Neural progenitor cell (in vitro differentiated cells): ENCODE measurements at regions not wholly inside any gene's neighbourhood (a gene's known extent, or its start where the extent isn't known, plus 50 kb on each side); places are given as distances from the start of the nearest gene placed in this dataset.

Experiments used
- DNase-seq: peaks from one replicate; pipeline ENCODE4 v3.0.0-alpha.2; 2016; ENCODE audit warnings: low spot score
- H2AFZ ChIP-seq: fragments of 200-600 bp; sonication (generic); replicated peaks from 2 replicates; pipeline ENCODE4 v1.6.1; 2016; ENCODE audit warnings: antibody characterized with exemption
- H3F3A ChIP-seq: fragments of 200-600 bp; sonication (generic); 2 replicates; pipeline ENCODE4 v1.6.1; 2016; ENCODE audit warnings: antibody characterized with exemption, low read depth
- H3K27ac ChIP-seq: fragments of 200-600 bp; sonication (generic); 2 replicates; pipeline ENCODE4 v1.5.1; 2016; ENCODE audit warnings: mild to moderate bottlenecking
- H3K27me3 ChIP-seq: fragments of 200-600 bp; sonication (generic); 2 replicates; pipeline ENCODE4 v1.6.1; 2016; ENCODE audit warnings: mild to moderate bottlenecking, moderate library complexity
- H3K36me3 ChIP-seq: fragments of 200-600 bp; sonication (generic); 2 replicates; pipeline ENCODE4 v1.5.1; 2016
- H3K4me1 ChIP-seq: fragments of 200-600 bp; sonication (generic); 2 replicates; pipeline ENCODE4 v1.6.1; 2016; ENCODE audit warnings: mixed run types
- H3K4me2 ChIP-seq: fragments of 200-600 bp; sonication (generic); 2 replicates; pipeline ENCODE4 v1.6.1; 2016
- H3K4me3 ChIP-seq: fragments of 200-600 bp; sonication (generic); 2 replicates; pipeline ENCODE4 v1.5.1; 2016
- H3K79me2 ChIP-seq: fragments of 200-600 bp; sonication (generic); 2 replicates; pipeline ENCODE4 v1.6.1; 2016; ENCODE audit warnings: low read depth
- H3K9ac ChIP-seq: fragments of 200-600 bp; sonication (generic); 2 replicates; pipeline ENCODE4 v1.6.1; 2016
- H3K9me3 ChIP-seq: fragments of 200-600 bp; sonication (generic); 2 replicates; pipeline ENCODE4 v1.5.1; 2016; ENCODE audit warnings: low read depth
- H4K20me1 ChIP-seq: fragments of 200-600 bp; sonication (generic); 2 replicates; pipeline ENCODE4 v1.6.1; 2016; ENCODE audit warnings: low read depth
- H3K27ac Mint-ChIP-seq: 3 replicates; pipeline ENCODE4 v1.8.0; 2021; ENCODE audit warnings: mixed read lengths
- H3K27me3 Mint-ChIP-seq: 2 replicates; pipeline ENCODE4 v1.8.0; 2022; ENCODE audit warnings: low read depth, mild to moderate bottlenecking, inconsistent platforms, moderate library complexity, mixed read lengths; ENCODE audit not compliant: insufficient read depth
- H3K36me3 Mint-ChIP-seq: 3 replicates; pipeline ENCODE4 v1.8.0; 2021; ENCODE audit warnings: mixed read lengths
- H3K4me1 Mint-ChIP-seq: 3 replicates; pipeline ENCODE4 v1.8.0; 2021; ENCODE audit warnings: mixed read lengths
- H3K4me3 Mint-ChIP-seq: 3 replicates; pipeline ENCODE4 v1.8.0; 2021; ENCODE audit warnings: mild to moderate bottlenecking, moderate library complexity, mixed read lengths
- H3K9me3 Mint-ChIP-seq: 3 replicates; pipeline ENCODE4 v1.8.0; 2020; ENCODE audit warnings: mixed read lengths
- EZH2 ChIP-seq: fragments of 200-600 bp; sonication (generic); IDR thresholded peaks from 2 replicates; pipeline ENCODE4 v1.6.1; 2017; ENCODE audit warnings: antibody characterized with exemption, mild to moderate bottlenecking, moderate library complexity
- EZH2phosphoT487 ChIP-seq: fragments of 200-600 bp; sonication (generic); IDR thresholded peaks from 2 replicates; pipeline ENCODE4 v1.6.1; 2017; ENCODE audit warnings: antibody characterized with exemption
- TF ChIP-seq, protein P1 (sequence below): fragments of 200-600 bp; sonication (generic); IDR thresholded peaks from 2 replicates; pipeline ENCODE4 v1.5.1; 2017; ENCODE audit warnings: antibody characterized with exemption, mild to moderate bottlenecking

DNA sequence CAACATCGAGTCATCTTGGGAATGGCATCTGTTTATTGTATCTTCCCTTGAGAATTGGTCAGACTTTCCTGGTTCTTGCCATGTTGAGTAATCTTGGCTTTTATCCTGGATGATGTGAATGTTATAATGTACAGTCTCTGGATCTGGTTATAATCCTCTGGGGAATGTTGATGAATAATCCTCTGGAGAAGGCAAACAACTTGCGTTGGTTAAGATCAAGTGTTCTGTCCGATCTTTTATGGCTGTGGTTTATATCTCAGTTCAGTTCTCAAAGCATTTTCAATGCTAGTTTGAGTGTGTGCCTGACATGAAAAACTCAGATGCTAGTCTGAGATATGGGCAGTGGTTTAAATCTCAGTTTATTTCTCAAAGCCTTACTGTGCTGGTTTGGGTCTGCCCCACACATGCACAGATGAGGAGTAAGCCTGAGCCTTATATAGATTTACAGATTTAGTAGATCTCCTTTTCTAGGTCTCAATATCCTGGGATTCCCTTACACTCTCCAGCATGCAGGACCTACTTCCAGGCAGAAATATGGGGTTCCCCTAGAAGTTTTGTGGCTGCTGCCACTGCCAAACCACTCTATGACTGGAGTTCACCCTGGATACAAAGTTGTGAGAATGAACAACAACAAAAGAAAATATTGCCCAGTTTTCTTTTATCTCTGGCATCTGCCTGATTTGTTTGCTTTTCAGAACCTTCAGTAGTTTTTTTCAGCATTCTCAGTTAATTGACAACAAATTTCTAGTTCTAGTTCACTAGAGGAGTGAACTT lies 191.8 kb upstream of the MAN1A1 start:
- no peak overlapping the region for H3K27ac ChIP-seq
- H2AFZ ChIP-seq = no peak overlapping the region

DNA sequence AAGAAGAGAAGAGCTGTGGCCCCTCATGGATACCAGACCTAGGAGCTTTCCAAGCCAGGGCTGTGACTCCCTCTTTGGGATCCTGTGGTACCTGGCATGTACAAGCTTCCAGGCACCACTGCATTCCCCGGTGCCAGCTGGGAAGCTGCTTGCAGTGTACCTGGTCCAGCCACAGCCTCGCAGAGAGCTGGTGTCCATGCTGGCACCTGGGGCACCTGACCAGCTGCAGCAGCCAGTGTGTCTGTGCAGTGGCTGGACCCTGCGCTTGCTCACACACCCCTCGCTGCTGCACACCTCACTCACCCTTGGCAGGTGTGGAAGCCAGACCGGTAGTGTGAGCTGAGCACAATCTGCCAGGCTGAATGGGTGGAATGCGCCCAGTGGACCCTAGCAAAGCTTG lies 190.9 kb upstream of the MAN1A1 start:
- H3K27ac Mint-ChIP-seq = no peak overlapping the region
- no peaks in the 10 kb centered on the region for H3K9me3 Mint-ChIP-seq
- H3K9me3 ChIP-seq = no peaks in the 10 kb centered on the region
- H3F3A ChIP-seq = no peaks in the 10 kb centered on the region
- no peaks in the 10 kb centered on the region for H3K4me1 ChIP-seq
- H3K4me2 ChIP-seq = no peak overlapping the region
- no peak for TF ChIP-seq EZH2
- no peak for TF ChIP-seq EZH2phosphoT487
- no peak overlapping the region for H3K9ac ChIP-seq
- H3K27ac ChIP-seq = no peak overlapping the region
- no peaks in the 10 kb centered on the region for H3K36me3 ChIP-seq
- no peaks in the 10 kb centered on the region for H3K27me3 ChIP-seq
- no peak overlapping the region for H3K4me3 ChIP-seq
- no peak overlapping the region for H3K4me3 Mint-ChIP-seq
- no peaks in the 10 kb centered on the region for H3K79me2 ChIP-seq
- no peaks in the 10 kb centered on the region for H4K20me1 ChIP-seq
- no peaks in the 10 kb centered on the region for H3K36me3 Mint-ChIP-seq
- no peak overlapping the region for H2AFZ ChIP-seq
- no peaks in the 10 kb centered on the region for H3K27me3 Mint-ChIP-seq
- H3K4me1 Mint-ChIP-seq = no peaks in the 10 kb centered on the region
- no peak for DNase-seq

More for the DNA sequence above, 191.8 kb upstream of the MAN1A1 start:
- H3K9ac ChIP-seq = no peak overlapping the region
- Mint-ChIP-seq H3K9me3 (no peaks in the 10 kb centered on the region), H3K4me1 (no peaks in the 10 kb centered on the region), H3K4me3 (no peak overlapping the region), H3K27ac (no peak overlapping the region), H3K36me3 (no peaks in the 10 kb centered on the region), H3K27me3 (no peaks in the 10 kb centered on the region)
- H3K79me2 ChIP-seq = no peaks in the 10 kb centered on the region
- H3K36me3 ChIP-seq = no peaks in the 10 kb centered on the region
- H4K20me1 ChIP-seq = no peaks in the 10 kb centered on the region
- H3K9me3 ChIP-seq = no peaks in the 10 kb centered on the region
- no peak for TF ChIP-seq EZH2
- TF ChIP-seq, protein P1, sequence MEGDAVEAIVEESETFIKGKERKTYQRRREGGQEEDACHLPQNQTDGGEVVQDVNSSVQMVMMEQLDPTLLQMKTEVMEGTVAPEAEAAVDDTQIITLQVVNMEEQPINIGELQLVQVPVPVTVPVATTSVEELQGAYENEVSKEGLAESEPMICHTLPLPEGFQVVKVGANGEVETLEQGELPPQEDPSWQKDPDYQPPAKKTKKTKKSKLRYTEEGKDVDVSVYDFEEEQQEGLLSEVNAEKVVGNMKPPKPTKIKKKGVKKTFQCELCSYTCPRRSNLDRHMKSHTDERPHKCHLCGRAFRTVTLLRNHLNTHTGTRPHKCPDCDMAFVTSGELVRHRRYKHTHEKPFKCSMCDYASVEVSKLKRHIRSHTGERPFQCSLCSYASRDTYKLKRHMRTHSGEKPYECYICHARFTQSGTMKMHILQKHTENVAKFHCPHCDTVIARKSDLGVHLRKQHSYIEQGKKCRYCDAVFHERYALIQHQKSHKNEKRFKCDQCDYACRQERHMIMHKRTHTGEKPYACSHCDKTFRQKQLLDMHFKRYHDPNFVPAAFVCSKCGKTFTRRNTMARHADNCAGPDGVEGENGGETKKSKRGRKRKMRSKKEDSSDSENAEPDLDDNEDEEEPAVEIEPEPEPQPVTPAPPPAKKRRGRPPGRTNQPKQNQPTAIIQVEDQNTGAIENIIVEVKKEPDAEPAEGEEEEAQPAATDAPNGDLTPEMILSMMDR = no peak
- no peak for TF ChIP-seq EZH2phosphoT487
- H3K27me3 ChIP-seq = no peaks in the 10 kb centered on the region
- no peak overlapping the region for H3K4me2 ChIP-seq
- H3K4me3 ChIP-seq = no peak overlapping the region
- no peaks in the 10 kb centered on the region for H3F3A ChIP-seq
- no peaks in the 10 kb centered on the region for H3K4me1 ChIP-seq
- DNase-seq = no peak

DNA sequence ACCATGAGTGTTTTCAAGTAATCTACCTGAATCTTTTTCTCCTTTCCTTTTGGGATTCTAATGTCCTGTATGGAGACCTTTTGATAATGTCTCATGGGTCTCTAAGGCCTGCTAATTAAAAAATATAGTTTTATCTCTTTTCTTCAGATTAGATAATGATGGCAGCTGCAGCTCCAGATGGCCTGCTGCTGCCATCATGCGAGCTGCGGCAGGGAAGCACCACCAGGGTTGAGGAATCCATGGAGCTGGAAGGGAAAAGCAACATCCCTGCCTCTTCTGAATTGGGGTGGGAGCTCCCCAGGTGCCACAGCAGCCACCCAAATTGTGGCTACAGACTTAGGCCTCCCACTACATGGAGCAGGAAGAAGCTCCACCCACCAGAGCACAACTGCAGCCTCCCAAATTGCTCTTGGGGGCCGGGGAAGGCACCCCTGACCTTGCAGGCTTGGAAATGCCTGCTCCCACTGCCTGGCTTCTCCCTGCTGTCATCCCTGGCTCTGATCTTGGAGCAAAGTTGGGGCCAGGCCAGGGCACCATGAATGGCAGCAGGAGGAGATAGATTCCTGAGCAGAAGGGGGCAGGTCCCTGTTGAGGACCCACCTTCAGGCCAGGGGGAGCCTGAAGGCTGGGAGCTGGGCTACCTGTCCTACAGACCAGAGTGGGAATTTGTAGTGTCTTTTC lies 189.6 kb upstream of the MAN1A1 start:
- Mint-ChIP-seq H3K36me3 (no peaks in the 10 kb centered on the region), H3K4me3 (no peak overlapping the region), H3K4me1 (no peaks in the 10 kb centered on the region), H3K27ac (no peak overlapping the region), H3K9me3 (no peaks in the 10 kb centered on the region), H3K27me3 (no peaks in the 10 kb centered on the region)
- H2AFZ ChIP-seq = no peak overlapping the region
- TF ChIP-seq EZH2phosphoT487 (no peak), EZH2 (no peak)
- TF ChIP-seq, protein P1 = no peak
- no peaks in the 10 kb centered on the region for H3K79me2 ChIP-seq
- no peak overlapping the region for H3K4me3 ChIP-seq
- H3K9ac ChIP-seq = no peak overlapping the region
- no peaks in the 10 kb centered on the region for H4K20me1 ChIP-seq
- H3K27ac ChIP-seq = no peak overlapping the region
- DNase-seq = no peak
- H3K4me2 ChIP-seq = no peak overlapping the region
- H3K36me3 ChIP-seq = no peaks in the 10 kb centered on the region
- no peaks in the 10 kb centered on the region for H3K27me3 ChIP-seq
- H3F3A ChIP-seq = no peaks in the 10 kb centered on the region
- H3K9me3 ChIP-seq = no peaks in the 10 kb centered on the region
- H3K4me1 ChIP-seq = no peaks in the 10 kb centered on the region

DNA sequence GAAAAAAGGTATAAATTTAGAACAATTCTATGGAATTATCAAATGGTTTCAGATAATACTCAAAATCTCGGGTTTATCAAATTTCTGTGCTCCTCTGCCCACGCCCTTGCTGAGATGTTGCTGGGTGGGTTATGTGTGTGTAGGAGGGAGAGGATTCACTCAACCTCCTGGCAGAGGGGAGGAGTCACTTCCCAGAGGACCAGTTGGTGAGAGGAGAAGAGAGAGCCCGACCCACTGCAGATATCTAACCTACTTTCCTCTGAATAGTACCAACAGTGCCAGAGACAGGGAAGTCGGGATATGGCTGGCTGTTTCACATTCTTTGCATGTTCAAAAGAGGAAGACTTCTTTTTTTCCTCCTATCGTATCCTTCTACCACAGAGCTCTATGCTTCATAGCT lies 187.1 kb upstream of the MAN1A1 start:
- TF ChIP-seq EZH2 = no peak
- no peak overlapping the region for H3K27ac ChIP-seq
- H3K36me3 ChIP-seq = no peaks in the 10 kb centered on the region
- H3K9ac ChIP-seq = no peak overlapping the region
- DNase-seq = no peak
- H3K4me1 ChIP-seq = no peaks in the 10 kb centered on the region
- no peak overlapping the region for H2AFZ ChIP-seq
- no peaks in the 10 kb centered on the region for H4K20me1 ChIP-seq
- no peaks in the 10 kb centered on the region for H3K9me3 Mint-ChIP-seq
- no peaks in the 10 kb centered on the region for H3K36me3 Mint-ChIP-seq
- H3K27me3 Mint-ChIP-seq = peaks cover 2% of the 10 kb centered on the region
- no peaks in the 10 kb centered on the region for H3K27me3 ChIP-seq
- no peak overlapping the region for H3K4me3 ChIP-seq
- no peaks in the 10 kb centered on the region for H3K79me2 ChIP-seq
- no peaks in the 10 kb centered on the region for H3K9me3 ChIP-seq
- no peak overlapping the region for H3K4me3 Mint-ChIP-seq
- H3F3A ChIP-seq = no peaks in the 10 kb centered on the region
- H3K4me1 Mint-ChIP-seq = no peaks in the 10 kb centered on the region
- no peak overlapping the region for H3K27ac Mint-ChIP-seq
- H3K4me2 ChIP-seq = no peak overlapping the region
